HepG2 (cell line): ENCODE measurements at regions not wholly inside any gene's neighbourhood (a gene's known extent, or its start where the extent isn't known, plus 50 kb on each side); places are given as distances from the start of the nearest gene placed in this dataset.

Experiments
- ATAC-seq: fragments of 200-7000 bp; cut with Tn5 transposase; 3 replicates; pipeline ENCODE4 v1.9.1; 2020; ENCODE audit warnings: mild to moderate bottlenecking, moderate library complexity
- BruUV-seq: library from RNA; stranded (reverse); fragments of 400-500 nt; replicated peaks from 2 replicates; lab custom pipeline; 2021; lab: Mats Ljungman, UMichigan
- CTCF ChIA-PET: fragments of 300-600 bp; formaldehyde crosslinking; extraction: SDS; loops from one replicate; lab custom pipeline; 2021; ENCODE audit warnings: low total read pairs, inconsistent platforms, low intra/inter-chr PET ratio; lab: Yijun Ruan, JAX
- POLR2A ChIA-PET: fragments of 350-600 bp; sonication (Branson Sonifier 250); formaldehyde crosslinking; loops from one replicate; lab custom pipeline; 2020; ENCODE audit warnings: antibody characterized with exemption, inconsistent platforms; lab: Yijun Ruan, JAX
- DNase-seq: peaks from one replicate; pipeline ENCODE4 v3.0.0-alpha.2; 2015; ENCODE audit warnings: low spot score
- FAIRE-seq: peaks from 3 replicates; lab custom pipeline; 2011; peaks lifted over from hg19 to GRCh38; lab: Jason Lieb, UNC
- H2AFZ ChIP-seq: one replicate; pipeline ENCODE4 v1.6.1; 2011; ENCODE audit warnings: low read length, inconsistent platforms
- H3K27ac ChIP-seq: fragments of 300-600 bp; 3 replicates; pipeline ENCODE4 v1.8.0; 2011; ENCODE audit warnings: mixed run types, mild to moderate bottlenecking, mixed read lengths, low read length, inconsistent platforms; ENCODE audit not compliant: insufficient read depth; ENCODE audit errors: extremely low read length
- H3K27me3 ChIP-seq, 2 experiments: fragments of 200-600 bp in 1 of 2; 2 replicates in 1 of 2; 3 replicates in 1 of 2; pipeline versions ENCODE4 v1.6.0 to v1.8.0; 2011; ENCODE audit warnings: low read length in 2 of 2, mild to moderate bottlenecking in 2 of 2, moderate library complexity in 2 of 2, inconsistent platforms in 1 of 2; ENCODE audit not compliant: insufficient read depth in 2 of 2, control insufficient read depth in 1 of 2
- H3K36me3 ChIP-seq, 2 experiments: fragments of 200-600 bp in 1 of 2; replicated peaks in 1 of 2; 2 replicates in 1 of 2; 3 replicates in 1 of 2; pipeline versions ENCODE4 v1.5.1 to v1.8.0; 2011; ENCODE audit warnings: low read length in 2 of 2, inconsistent platforms in 1 of 2; ENCODE audit not compliant: insufficient read depth in 2 of 2, control insufficient read depth in 1 of 2
- H3K4me1 ChIP-seq: 2 replicates; pipeline ENCODE4 v1.5.1; 2012; ENCODE audit warnings: low read length, inconsistent platforms; ENCODE audit not compliant: insufficient read depth
- H3K4me2 ChIP-seq: 2 replicates; pipeline ENCODE4 v1.6.0; 2011; ENCODE audit warnings: low read depth, low read length, inconsistent platforms
- H3K4me3 ChIP-seq, 3 experiments: fragments of 200-600 bp in 1 of 3; sonication (generic), shearing (Covaris generic) in 1 of 3; replicated peaks in 1 of 3; 2 replicates each; pipeline ENCODE4 v1.5.1; 2011 to 2016; ENCODE audit warnings: low read length in 3 of 3, inconsistent platforms in 2 of 3, low read depth in 2 of 3, mild to moderate bottlenecking in 2 of 3, control low read depth in 1 of 3, mixed read lengths in 1 of 3; ENCODE audit not compliant: insufficient read depth in 1 of 3
- H3K79me2 ChIP-seq: one replicate; pipeline ENCODE4 v1.6.1; 2011; ENCODE audit warnings: low read length, inconsistent platforms; ENCODE audit not compliant: insufficient read depth
- H3K9ac ChIP-seq: 2 replicates; pipeline ENCODE4 v1.6.0; 2011; ENCODE audit warnings: mild to moderate bottlenecking, low read depth, low read length, inconsistent platforms; ENCODE audit not compliant: insufficient read depth
- H3K9me3 ChIP-seq: 2 replicates; pipeline ENCODE4 v1.5.1; 2012; ENCODE audit warnings: mild to moderate bottlenecking, low read length
- H4K20me1 ChIP-seq: 2 replicates; pipeline ENCODE4 v1.6.0; 2011; ENCODE audit warnings: inconsistent platforms, mild to moderate bottlenecking, low read length, moderate library complexity; ENCODE audit not compliant: insufficient read depth
- EP300 ChIP-seq, 3 experiments: sonication (generic) in 1 of 3; formaldehyde crosslinking in 1 of 3; IDR thresholded peaks; 2 replicates each; pipeline versions ENCODE4 v1.5.1 to v1.6.1; 2011 to 2020; ENCODE audit warnings: low read depth in 2 of 3, low read length in 2 of 3, borderline replicate concordance in 1 of 3, improper control_type of control experiment in 1 of 3, mild to moderate bottlenecking in 1 of 3, missing genetic modification reagents in 1 of 3, moderate library complexity in 1 of 3
- FOXO1 ChIP-seq: sonication (generic); formaldehyde crosslinking; IDR thresholded peaks from 2 replicates; pipeline ENCODE4 v1.4.0; 2020; ENCODE audit warnings: missing genetic modification reagents
- HDAC1 ChIP-seq: sonication (generic); formaldehyde crosslinking; IDR thresholded peaks from 2 replicates; pipeline ENCODE4 v1.5.1; 2020; ENCODE audit warnings: mild to moderate bottlenecking, missing genetic modification reagents
- NFYB ChIP-seq: sonication (generic); formaldehyde crosslinking; IDR thresholded peaks from 2 replicates; pipeline ENCODE4 v1.4.0; 2020; ENCODE audit warnings: missing genetic modification reagents
- PHF20 ChIP-seq: sonication (generic); formaldehyde crosslinking; IDR thresholded peaks from 2 replicates; pipeline ENCODE4 v1.5.0; 2020; ENCODE audit warnings: mild to moderate bottlenecking, missing genetic modification reagents
- SOX5 ChIP-seq: IDR thresholded peaks from 2 replicates; pipeline ENCODE4 v1.6.1; 2016; ENCODE audit warnings: borderline replicate concordance
- SP5 ChIP-seq: IDR thresholded peaks from 2 replicates; pipeline ENCODE4 v1.6.1; 2016; ENCODE audit warnings: low read depth, borderline replicate concordance
- SYNCRIP ChIP-seq: fragments of 200-400 bp; formaldehyde crosslinking; IDR thresholded peaks from 2 replicates; pipeline ENCODE4 v1.6.1; 2018; ENCODE audit warnings: mild to moderate bottlenecking, low read depth, low read length; ENCODE audit not compliant: insufficient read depth
- YEATS4 ChIP-seq: sonication (generic); formaldehyde crosslinking; IDR thresholded peaks from 2 replicates; pipeline ENCODE4 v1.4.0; 2020; ENCODE audit warnings: missing genetic modification reagents, borderline replicate concordance
- ZBTB7B ChIP-seq: sonication (generic); formaldehyde crosslinking; IDR thresholded peaks from 2 replicates; pipeline ENCODE4 v1.4.0; 2020; ENCODE audit warnings: missing genetic modification reagents
- ZNF329 ChIP-seq: sonication (generic); formaldehyde crosslinking; IDR thresholded peaks from 2 replicates; pipeline ENCODE4 v1.9.0; 2021; ENCODE audit warnings: low read depth, mild to moderate bottlenecking, missing genetic modification reagents
- ZNF737 ChIP-seq: sonication (generic); formaldehyde crosslinking; IDR thresholded peaks from 2 replicates; pipeline ENCODE4 v1.5.0; 2020; ENCODE audit warnings: missing genetic modification reagents, mild to moderate bottlenecking, borderline replicate concordance
- ZNF768 ChIP-seq: sonication (generic); formaldehyde crosslinking; IDR thresholded peaks from 2 replicates; pipeline ENCODE4 v1.4.0; 2020; ENCODE audit warnings: missing genetic modification reagents
- ZNF891 ChIP-seq: sonication (generic); formaldehyde crosslinking; IDR thresholded peaks from 2 replicates; pipeline ENCODE4 v1.5.0; 2020; ENCODE audit warnings: mild to moderate bottlenecking, missing genetic modification reagents
- WGBS: methylation state at CpG from one replicate; pipeline ENCODE4 v1.1.6; 2017; ENCODE audit warnings: low lambda C conversion rate; 5-methylcytosine and 5-hydroxymethylcytosine counted together
- in situ Hi-C: cut with HindIII; loops from 2 replicates; pipeline ENCODE4 v1.10.0; 2017; ENCODE audit warnings: low pct_unique_long_range_greater_than_20kb; ENCODE audit not compliant: extremely low pct_ligation_motif_present
- intact Hi-C: fragments of 100-400 bp; cut with micrococcal nuclease; formaldehyde crosslinking; loops from one replicate; pipeline ENCODE4 v1.10.0; 2022; ENCODE audit not compliant: unreplicated experiment
- TF ChIP-seq, protein P1 (sequence below): sonication (generic); formaldehyde crosslinking; IDR thresholded peaks from 2 replicates; pipeline ENCODE4 v1.5.1; 2020; ENCODE audit warnings: mild to moderate bottlenecking, missing genetic modification reagents, borderline replicate concordance
- TF ChIP-seq, protein P2 (sequence below): sonication (generic); formaldehyde crosslinking; IDR thresholded peaks from 2 replicates; pipeline ENCODE4 v1.4.0; 2020; ENCODE audit warnings: missing genetic modification reagents
- TF ChIP-seq, protein P3 (sequence below): sonication (generic); formaldehyde crosslinking; IDR thresholded peaks from 2 replicates; pipeline ENCODE4 v1.5.1; 2020; ENCODE audit warnings: missing genetic modification reagents, mild to moderate bottlenecking, borderline replicate concordance
- TF ChIP-seq, protein P4 (sequence below): IDR thresholded peaks from 2 replicates; pipeline ENCODE4 v1.6.1; 2016; ENCODE audit warnings: mild to moderate bottlenecking

DNA sequence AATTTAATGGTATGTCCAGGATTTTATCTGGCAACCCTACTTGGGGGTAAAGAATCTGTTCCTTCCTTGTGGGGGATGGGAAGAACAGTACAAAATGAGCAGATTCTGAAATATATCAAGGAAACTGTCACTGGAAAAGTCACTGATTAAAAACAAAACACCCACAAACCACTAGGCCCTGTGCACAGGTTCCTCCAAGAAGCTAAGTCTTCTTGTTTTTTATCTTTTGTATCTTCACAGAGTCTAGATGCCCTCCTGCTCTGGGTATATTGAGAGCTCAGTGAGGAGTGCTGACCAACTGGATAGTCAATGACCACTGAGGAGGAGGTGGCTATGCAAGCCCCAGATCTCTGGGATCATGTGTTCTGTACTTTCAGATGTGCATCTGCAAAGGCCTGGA is 86.8 kb upstream of the ANKRD1 start (continued):
- TF ChIP-seq EP300 (IDR thresholded peaks at IDR 0.05; ENCODE audit: low read depth in 2 of 2, low read length in 2 of 2) (no peak), EP300 (CRISPR knock-in tag; IDR thresholded peaks at IDR 0.05; ENCODE audit: borderline replicate concordance) (no peak)

DNA sequence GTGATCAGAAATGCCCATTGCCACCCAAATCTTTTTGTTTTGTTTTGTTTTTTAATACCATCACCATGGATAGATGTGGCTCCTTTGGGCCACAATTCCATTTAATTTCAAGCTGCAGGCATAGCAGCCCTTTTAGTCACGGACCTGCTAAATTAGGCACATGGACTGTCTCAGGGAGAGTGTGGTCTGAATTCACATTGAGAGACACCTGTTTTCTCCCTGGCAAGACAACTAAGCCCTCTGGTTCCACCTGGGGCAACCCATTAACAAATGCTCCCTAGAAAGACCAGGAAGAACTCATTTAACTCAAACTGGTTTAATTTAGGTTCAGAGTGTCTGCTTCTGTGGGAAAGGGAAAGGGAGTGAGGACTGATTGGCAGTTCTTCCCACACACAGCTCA is 88.2 kb upstream of the ANKRD1 start:
- no peaks in the 10 kb centered on the region for H3K9me3 ChIP-seq
- in situ Hi-C loops (no loop called here), intact Hi-C loops (no loop called here)
- no peak overlapping the region for H3K27ac ChIP-seq
- H3K9ac ChIP-seq: no peak overlapping the region
- no peak for FAIRE-seq
- H3K36me3 ChIP-seq: no peaks in the 10 kb centered on the region
- POLR2A ChIA-PET: no interaction called here
- peaks cover 20% of the 10 kb centered on the region for H3K4me1 ChIP-seq
- BruUV-seq: no TSS peak
- H3K4me3 ChIP-seq: no peak overlapping the region
- ATAC-seq: no peak
- no peak overlapping the region for H2AFZ ChIP-seq
- no peak for DNase-seq
- CTCF ChIA-PET: no interaction called here
- H3K79me2 ChIP-seq: no peaks in the 10 kb centered on the region
- H4K20me1 ChIP-seq: no peaks in the 10 kb centered on the region
- TF ChIP-seq SYNCRIP: no peak
- TF ChIP-seq HDAC1 (CRISPR knock-in tag): no peak
- no peak for TF ChIP-seq ZNF737 (CRISPR knock-in tag)
- TF ChIP-seq, protein P1, sequence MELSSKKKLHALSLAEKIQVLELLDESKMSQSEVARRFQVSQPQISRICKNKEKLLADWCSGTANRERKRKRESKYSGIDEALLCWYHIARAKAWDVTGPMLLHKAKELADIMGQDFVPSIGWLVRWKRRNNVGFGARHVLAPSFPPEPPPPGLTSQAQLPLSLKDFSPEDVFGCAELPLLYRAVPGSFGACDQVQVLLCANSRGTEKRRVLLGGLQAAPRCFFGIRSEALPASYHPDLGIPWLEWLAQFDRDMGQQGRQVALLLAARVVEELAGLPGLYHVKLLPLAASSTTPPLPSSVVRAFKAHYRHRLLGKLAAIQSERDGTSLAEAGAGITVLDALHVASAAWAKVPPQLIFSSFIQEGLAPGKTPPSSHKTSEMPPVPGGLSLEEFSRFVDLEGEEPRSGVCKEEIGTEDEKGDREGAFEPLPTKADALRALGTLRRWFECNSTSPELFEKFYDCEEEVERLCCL: no peak
- no peak for TF ChIP-seq ZNF329 (CRISPR knock-in tag)
- TF ChIP-seq, protein P2, sequence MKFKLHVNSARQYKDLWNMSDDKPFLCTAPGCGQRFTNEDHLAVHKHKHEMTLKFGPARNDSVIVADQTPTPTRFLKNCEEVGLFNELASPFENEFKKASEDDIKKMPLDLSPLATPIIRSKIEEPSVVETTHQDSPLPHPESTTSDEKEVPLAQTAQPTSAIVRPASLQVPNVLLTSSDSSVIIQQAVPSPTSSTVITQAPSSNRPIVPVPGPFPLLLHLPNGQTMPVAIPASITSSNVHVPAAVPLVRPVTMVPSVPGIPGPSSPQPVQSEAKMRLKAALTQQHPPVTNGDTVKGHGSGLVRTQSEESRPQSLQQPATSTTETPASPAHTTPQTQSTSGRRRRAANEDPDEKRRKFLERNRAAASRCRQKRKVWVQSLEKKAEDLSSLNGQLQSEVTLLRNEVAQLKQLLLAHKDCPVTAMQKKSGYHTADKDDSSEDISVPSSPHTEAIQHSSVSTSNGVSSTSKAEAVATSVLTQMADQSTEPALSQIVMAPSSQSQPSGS: no peak
- TF ChIP-seq SOX5 (CRISPR knock-in tag): no peak
- TF ChIP-seq FOXO1: no peak
- TF ChIP-seq, protein P3, sequence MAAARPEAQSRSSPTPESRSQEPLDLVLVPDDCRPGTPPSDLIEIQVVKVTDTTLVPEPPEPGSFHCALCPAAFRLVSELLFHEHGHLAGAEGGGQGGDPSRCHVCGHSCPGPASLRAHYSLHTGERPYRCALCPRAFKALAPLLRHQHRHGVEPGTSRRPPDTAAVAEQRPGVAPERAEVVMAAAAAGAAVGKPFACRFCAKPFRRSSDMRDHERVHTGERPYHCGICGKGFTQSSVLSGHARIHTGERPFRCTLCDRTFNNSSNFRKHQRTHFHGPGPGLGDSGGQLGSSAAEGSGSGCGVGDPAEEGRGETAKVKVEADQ (CRISPR knock-in tag): no peak
- no peak for TF ChIP-seq SP5 (CRISPR knock-in tag)
- TF ChIP-seq, protein P4, sequence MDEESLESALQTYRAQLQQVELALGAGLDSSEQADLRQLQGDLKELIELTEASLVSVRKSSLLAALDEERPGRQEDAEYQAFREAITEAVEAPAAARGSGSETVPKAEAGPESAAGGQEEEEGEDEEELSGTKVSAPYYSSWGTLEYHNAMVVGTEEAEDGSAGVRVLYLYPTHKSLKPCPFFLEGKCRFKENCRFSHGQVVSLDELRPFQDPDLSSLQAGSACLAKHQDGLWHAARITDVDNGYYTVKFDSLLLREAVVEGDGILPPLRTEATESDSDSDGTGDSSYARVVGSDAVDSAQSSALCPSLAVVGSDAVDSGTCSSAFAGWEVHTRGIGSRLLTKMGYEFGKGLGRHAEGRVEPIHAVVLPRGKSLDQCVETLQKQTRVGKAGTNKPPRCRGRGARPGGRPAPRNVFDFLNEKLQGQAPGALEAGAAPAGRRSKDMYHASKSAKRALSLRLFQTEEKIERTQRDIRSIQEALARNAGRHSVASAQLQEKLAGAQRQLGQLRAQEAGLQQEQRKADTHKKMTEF (CRISPR knock-in tag): no peak
- TF ChIP-seq NFYB (CRISPR knock-in tag): no peak
- no peak for TF ChIP-seq PHF20 (CRISPR knock-in tag)
- no peak for TF ChIP-seq ZNF891 (CRISPR knock-in tag)
- no peak for TF ChIP-seq ZNF768 (CRISPR knock-in tag)
- TF ChIP-seq YEATS4: no peak
- no peak for TF ChIP-seq ZBTB7B (CRISPR knock-in tag)
- WGBS: 39% methylated on average over 1 of the region's 1 CpG
- no peak overlapping the region for H3K4me2 ChIP-seq
- 0 out of 5 replicates have a peak, but pooled peaks cover 0 to 4% of the 10 kb centered on the region in 2 experiments for H3K27me3 ChIP-seq
